Heart left ventricle (tissue), 13 donors: ENCODE measurements at regions not wholly inside any gene's neighbourhood (a gene's known extent, or its start where the extent isn't known, plus 50 kb on each side); places are given as distances from the start of the nearest gene placed in this dataset.

ENCODE experiments used
- CTCF ChIP-seq, 12 donors: fragments of 200-600 bp; sonication (generic) in 4 of 12; IDR thresholded peaks; one replicate each; pipeline versions ENCODE4 v1.5.0 to v1.8.0; 2018 to 2022; ENCODE audit warnings: antibody characterized with exemption in 12 of 12, mild to moderate bottlenecking in 5 of 12
- POLR2A ChIP-seq, 2 donors: fragments of 450-650 bp; IDR thresholded peaks; one replicate each; pipeline ENCODE4 v1.6.1; 2017; ENCODE audit warnings: antibody characterized with exemption in 2 of 2, mild to moderate bottlenecking in 2 of 2, moderate library complexity in 2 of 2
- donor health status: ischemic (EF 13 %, LVEDD 7.1; RV severe dilation, severe dysfunction).
- donor health status: DM: no; HTN: yes; CAD: no.
- donor health status: DM: no; HTN: no; CAD: no.
- donor health status: ischemic (EF 25% LVEDD 6.9; RV normal size, moderate dysfunction).
- donor health status: ischemic (EF 25% LVEDD 5.7; RV mildly dilated, moderate dysfunction).
- donor health status: ischemic (EF 35%, LVEDD 5.7; RV mildly dilated, moderate dysfunction).
- donor health status: nonischemic (EF 11% LVEDD 7.7; RV severe dilation, severe dysfunction).
- donor health status: DM: yes; HTN: yes; CAD: no.
- donor health status: PGD.
- donor health status: ischemic (EF 29% LVEDD 5.4; RV normal size, mild dysfunction).
- donor health status: nonischemic (EF 23%, LVEDD 6.1; RV moderate dilation, normal function).

- TF ChIP-seq POLR2A (IDR thresholded peaks at IDR 0.05), result no peak
- TF ChIP-seq CTCF (IDR thresholded peaks at IDR 0.05), result no peak
These were observed 79.2 kb upstream of the KCTD7 start for GRCh38 chr7:66549466-66549865.
